Upper lobe of right lung (tissue), 1 donor: ENCODE measurements at regions not wholly inside any gene's neighbourhood (a gene's known extent, or its start where the extent isn't known, plus 50 kb on each side); places are given as distances from the start of the nearest gene placed in this dataset.

ENCODE experiments used
- ATAC-seq: fragments of 200-7000 bp; cut with Tn5 transposase; one replicate; pipeline ENCODE4 v1.9.1; 2020; ENCODE audit warnings: mild to moderate bottlenecking, moderate library complexity
- DNase-seq: peaks from one replicate; pipeline ENCODE4 v3.0.0-alpha.2; 2020
- H3K27ac ChIP-seq: fragments of 200-600 bp; one replicate; pipeline ENCODE4 v1.8.0; 2022
- H3K27me3 ChIP-seq: fragments of 200-600 bp; one replicate; pipeline ENCODE4 v1.8.0; 2022; ENCODE audit warnings: mild to moderate bottlenecking
- H3K36me3 ChIP-seq: fragments of 200-600 bp; one replicate; pipeline ENCODE4 v1.8.0; 2022
- H3K4me1 ChIP-seq: fragments of 200-600 bp; one replicate; pipeline ENCODE4 v1.8.0; 2022
- H3K4me3 ChIP-seq: fragments of 200-600 bp; one replicate; pipeline ENCODE4 v1.8.0; 2022; ENCODE audit warnings: mild to moderate bottlenecking
- H3K9me3 ChIP-seq: fragments of 200-600 bp; one replicate; pipeline ENCODE4 v1.8.0; 2022
- CTCF ChIP-seq: fragments of 200-600 bp; IDR thresholded peaks from one replicate; pipeline ENCODE4 v1.8.0; 2022; ENCODE audit warnings: antibody characterized with exemption
- intact Hi-C: fragments of 100-400 bp; cut with DNase I; formaldehyde crosslinking; loops from one replicate; pipeline ENCODE4 v1.11.0; 2022
- donor health status: DM: no; HTN: yes; CAD: no; lungs with severe emphysema.

GRCh38 chr2:34251578-34251977 is 652.5 kb upstream of the FAM98A start:
- ATAC-seq (no peak), DNase-seq (no peak)
- intact Hi-C loops: no loop called here
- Histone ChIP-seq H3K36me3 (no peaks in the 10 kb centered on the region), H3K9me3 (no peaks in the 10 kb centered on the region), H3K27me3 (no peaks in the 10 kb centered on the region), H3K27ac (no peak overlapping the region), H3K4me3 (no peak overlapping the region), H3K4me1 (no peaks in the 10 kb centered on the region)
- TF ChIP-seq CTCF: no peak

- DNase-seq (no peak), ATAC-seq (peak; percentile 85)
- no peak for TF ChIP-seq CTCF
- Histone ChIP-seq H3K4me3 (no peak overlapping the region), H3K9me3 (no peaks in the 10 kb centered on the region), H3K27me3 (no peaks in the 10 kb centered on the region), H3K36me3 (no peaks in the 10 kb centered on the region), H3K27ac (no peak overlapping the region), H3K4me1 (no peaks in the 10 kb centered on the region)
- intact Hi-C loops: no loop called here
Observed at GRCh38 chr2:34244195-34244594, 645.1 kb upstream of the FAM98A start.

- peak; percentile 81 for ATAC-seq
- Histone ChIP-seq H3K4me3 (no peak overlapping the region), H3K27ac (peak overlapping the region; percentile 66), H3K4me1 (no peaks in the 10 kb centered on the region), H3K9me3 (no peaks in the 10 kb centered on the region), H3K27me3 (no peaks in the 10 kb centered on the region), H3K36me3 (no peaks in the 10 kb centered on the region)
- intact Hi-C loops: no loop called here
- DNase-seq: no peak
- TF ChIP-seq CTCF: no peak
Observed at GRCh38 chr2:34242763-34243123, 643.6 kb upstream of the FAM98A start.

GRCh38 chr2:34241905-34242762 is 643.0 kb upstream of the FAM98A start:
- Histone ChIP-seq H3K4me1 (no peaks in the 10 kb centered on the region), H3K27me3 (no peaks in the 10 kb centered on the region), H3K27ac (peak overlapping the region; percentile 66), H3K9me3 (no peaks in the 10 kb centered on the region), H3K4me3 (no peak overlapping the region), H3K36me3 (no peaks in the 10 kb centered on the region)
- ATAC-seq (peak; percentile 71), DNase-seq (no peak)
- intact Hi-C loops: no loop called here
- TF ChIP-seq CTCF: no peak

GRCh38 chr2:34239511-34239910 is 640.4 kb upstream of the FAM98A start:
- no peak for ATAC-seq
- TF ChIP-seq CTCF: no peak
- Histone ChIP-seq H3K27ac (no peak overlapping the region), H3K36me3 (no peaks in the 10 kb centered on the region), H3K27me3 (no peaks in the 10 kb centered on the region), H3K9me3 (no peaks in the 10 kb centered on the region), H3K4me1 (peaks cover 2% of the 10 kb centered on the region), H3K4me3 (no peak overlapping the region)
- intact Hi-C loops: no loop called here
- no peak for DNase-seq

- DNase-seq (no peak), ATAC-seq (peak; percentile 25)
- intact Hi-C loops: no loop called here
- H3K27me3 ChIP-seq: no peaks in the 10 kb centered on the region
- H3K4me1 ChIP-seq: peaks cover 4% of the 10 kb centered on the region
- no peaks in the 10 kb centered on the region for H3K9me3 ChIP-seq
- H3K36me3 ChIP-seq: no peaks in the 10 kb centered on the region
- no peak overlapping the region for H3K4me3 ChIP-seq
- H3K27ac ChIP-seq: no peak overlapping the region
- no peak for TF ChIP-seq CTCF
Observed at GRCh38 chr2:34234823-34235222, 635.7 kb upstream of the FAM98A start.
